Stimulated activated CD8-positive, alpha-beta memory T cell treated with anti-CD3 and anti-CD28 coated beads, Interleukin-4, amount 100 ng/mL, for 48 hours (primary cell): ENCODE measurements at regions not wholly inside any gene's neighbourhood (a gene's known extent, or its start where the extent isn't known, plus 50 kb on each side); places are given as distances from the start of the nearest gene placed in this dataset.

Experiments
- DNase-seq: peaks from one replicate; pipeline ENCODE4 v3.0.0-alpha.2; 2020

DNA sequence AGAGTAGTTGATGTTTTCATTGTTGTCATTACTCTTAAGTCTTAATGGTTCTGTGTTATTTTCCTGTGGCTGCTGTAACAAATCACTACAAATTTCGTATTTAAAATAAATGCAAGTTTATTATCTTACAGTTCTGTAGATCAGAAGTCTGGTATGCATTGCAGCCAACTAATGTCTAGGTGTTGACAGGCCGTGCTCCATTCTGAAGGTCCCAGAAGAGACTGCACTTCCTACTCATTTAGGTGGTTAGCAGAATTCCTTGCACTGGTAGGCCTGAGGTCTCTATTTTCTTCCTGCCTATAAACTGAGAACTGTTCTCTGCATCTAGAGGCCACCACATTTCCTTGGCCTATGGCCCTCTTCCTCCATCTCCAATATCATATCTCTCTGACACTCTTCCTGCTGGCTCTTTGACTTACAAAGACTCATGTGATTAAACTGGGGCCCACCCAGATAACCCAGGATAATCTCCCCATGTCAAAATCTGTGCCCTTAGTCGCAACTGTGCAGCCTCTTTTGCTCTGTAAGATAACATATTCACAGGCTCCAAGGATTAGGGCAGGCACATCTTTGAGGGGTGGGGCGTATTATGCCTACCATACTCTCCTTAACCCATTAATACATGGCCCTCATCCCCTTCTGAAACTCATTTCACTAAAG, 468.4 kb downstream of the FOXO1 start:
- no peak for DNase-seq

DNA sequence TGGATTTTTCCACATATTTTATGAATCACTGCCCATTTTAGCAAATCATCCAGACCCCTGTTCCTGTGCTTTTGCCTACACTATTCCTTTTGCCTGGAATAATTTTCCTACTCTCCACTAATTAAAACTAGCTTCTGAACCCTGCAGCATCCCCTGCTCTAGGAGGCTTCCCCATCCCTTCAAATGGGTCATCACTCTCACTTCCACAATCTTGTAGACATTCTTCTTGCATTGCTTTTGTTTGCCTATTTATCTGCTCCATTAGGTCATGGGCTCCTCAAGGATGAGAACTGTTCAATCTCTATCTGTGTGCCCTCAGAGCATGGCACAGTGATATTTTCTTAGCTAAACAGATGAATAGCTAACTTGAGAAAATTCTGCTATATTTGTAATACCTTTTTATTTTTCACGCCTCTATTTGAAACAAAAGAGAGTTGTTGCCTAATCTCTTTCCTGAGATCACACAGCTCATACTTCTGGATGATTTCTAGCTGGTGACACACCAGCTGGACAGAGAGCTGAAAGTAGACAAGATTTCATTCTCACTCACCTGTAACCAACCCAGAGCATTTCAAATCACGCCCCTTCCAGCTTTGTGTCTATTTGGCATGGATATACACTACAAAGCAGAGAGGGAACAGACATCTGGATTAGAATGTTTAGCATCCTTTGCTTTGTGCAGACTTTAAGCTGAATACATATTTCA, 466.0 kb downstream of the FOXO1 start:
- no peak for DNase-seq

DNA sequence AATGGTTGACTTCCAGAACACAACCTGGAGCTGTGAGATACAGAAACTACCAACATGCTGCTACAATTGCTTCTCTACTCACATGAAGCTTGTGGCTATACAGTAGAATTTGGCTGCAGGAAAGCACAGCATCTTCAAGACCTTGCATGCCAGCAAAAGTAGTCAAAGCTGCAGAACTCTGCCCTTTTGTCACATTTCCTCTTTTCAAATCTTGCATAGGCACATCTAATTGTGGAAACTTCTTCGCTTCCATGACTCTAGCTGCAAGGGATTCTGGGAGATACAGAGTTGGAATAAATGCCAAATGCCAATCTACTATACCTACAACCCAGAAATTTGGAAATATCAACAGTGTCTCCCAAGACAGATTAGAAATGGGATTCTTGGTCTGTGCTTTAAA, 462.2 kb downstream of the FOXO1 start:
- DNase-seq, result no peak

DNA sequence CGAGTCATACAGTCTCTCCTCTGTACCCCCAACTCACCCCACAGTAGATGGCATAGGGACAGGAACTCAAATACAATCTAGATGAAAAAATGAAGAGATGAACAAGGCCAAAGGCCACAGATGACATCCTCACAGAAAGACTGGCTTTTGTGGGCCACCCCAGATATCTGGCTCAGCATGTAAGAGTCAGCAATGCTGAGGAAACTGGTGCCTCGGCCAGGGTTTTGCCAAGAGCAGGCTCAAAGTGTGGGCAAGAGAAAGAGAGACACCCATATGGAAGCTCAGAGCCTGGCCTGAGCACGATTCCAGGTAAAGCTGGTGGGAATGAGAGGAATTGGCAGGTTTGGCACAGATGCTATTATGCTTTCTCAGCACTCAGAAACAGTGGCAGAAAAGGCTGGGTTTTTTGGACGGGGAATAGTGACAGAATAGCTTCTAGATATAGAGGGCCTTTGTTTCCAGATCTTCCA, 460.6 kb downstream of the FOXO1 start:
- peak; percentile 40 for DNase-seq

DNA sequence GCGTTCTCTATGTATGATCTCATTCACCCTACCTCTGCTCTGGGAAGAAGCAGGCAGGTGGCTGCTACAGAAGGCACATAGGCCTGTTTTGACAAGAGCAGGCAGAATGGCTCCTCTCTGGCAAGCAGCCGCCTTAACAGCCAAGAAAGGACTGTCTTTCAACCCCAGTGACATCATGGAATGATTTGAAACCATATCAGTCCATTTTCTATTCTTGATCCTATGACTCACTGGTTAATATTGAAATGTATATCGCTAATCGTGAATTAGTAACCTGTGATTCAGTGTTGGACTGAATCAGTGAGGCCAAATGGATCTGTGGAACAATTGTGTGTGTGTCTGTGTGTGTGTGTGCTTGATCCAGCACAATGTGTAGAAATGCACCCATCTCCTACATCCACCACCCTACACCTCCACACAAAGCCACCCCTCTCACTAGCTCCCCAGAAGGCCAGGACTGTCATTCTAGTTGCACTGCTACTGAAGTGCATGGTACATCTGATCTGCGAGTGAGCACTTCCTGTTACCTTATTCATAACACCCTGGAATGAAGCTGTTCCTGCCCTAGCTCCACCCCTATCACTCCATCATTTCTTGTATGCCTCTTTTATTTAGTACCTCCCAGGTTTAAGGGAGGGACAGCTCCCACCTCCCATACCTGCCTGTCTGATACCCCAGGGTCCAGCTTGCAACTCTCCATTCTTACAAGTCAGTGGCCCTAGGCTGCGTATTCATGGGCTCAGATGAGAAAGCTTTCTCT, 460.0 kb downstream of the FOXO1 start:
- DNase-seq, result peak; percentile 61

DNA sequence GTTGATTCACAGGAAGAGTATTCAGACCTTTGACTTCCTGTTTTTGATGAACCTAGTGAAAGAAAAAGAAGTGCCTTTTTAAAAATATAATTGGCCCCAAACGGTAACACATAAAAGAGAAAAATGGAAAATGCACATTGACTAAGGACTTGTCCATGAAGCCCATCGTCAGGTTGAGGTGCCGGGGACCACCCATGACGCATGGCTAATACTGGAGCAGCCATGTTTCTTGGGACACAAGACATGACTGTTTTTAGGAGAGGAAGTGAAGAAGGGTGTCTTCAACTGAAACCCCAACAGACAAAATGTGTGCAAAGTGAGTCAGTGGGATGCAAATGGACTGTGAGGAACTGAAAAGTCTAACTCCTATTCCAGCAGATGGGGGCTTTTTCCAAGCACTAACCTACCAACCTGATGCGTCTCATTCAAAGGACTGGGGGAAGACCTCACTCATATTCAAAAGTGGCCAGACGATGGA, 459.4 kb downstream of the FOXO1 start:
- DNase-seq, result peak; percentile 51

DNA sequence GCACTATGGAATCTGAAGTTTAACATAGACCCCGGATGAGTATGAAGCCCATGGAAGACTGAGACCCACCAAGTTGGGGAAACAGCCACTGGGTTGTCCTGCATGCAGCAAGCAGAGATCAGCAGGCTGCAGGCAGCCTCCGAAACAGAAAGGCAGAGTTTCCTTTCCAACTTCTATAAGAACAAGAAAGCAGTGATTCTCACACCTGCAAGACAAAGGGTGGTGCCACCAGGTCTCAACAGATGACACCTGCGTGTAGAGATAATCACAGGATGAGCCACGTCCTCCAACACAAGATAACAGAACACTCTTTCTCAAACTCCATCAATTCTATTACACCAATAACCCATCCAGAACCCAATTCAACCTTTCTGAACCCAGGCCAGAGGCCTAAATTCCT, 457.9 kb downstream of the FOXO1 start:
- no peak for DNase-seq

DNA sequence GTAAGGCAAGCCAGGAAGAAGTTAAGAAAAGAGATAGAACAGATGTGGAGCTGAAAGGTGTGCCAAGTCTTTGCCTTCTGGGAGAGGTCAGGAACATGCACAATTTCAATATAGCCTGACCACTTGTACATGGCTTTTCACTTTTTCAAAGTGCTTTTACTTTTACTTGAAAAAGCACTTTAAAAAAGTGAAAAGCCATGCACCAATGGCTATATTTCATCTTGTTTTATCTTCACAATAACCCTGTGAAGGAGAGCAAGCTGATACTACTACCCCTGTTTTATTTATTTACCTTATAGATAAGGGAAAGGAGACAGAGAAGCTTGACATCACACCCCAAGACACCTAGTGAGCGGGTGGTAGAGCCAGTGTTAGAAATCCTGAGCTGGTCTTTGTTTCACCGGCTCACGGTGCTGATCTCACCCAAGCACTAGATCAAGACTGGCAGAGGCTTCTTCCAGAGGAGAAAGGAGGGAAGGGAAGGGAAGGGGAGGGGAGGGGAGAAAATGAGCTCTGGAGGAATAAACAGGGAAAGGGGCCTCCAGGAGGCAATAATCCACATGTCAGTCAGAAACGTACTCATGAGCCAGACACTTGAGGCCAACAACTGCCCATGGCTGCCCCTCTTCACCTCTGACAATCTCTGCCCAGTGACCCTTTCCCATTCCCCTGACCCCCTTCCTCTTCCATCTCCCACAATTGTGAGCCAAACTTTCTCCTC, 455.4 kb downstream of the FOXO1 start:
- no peak for DNase-seq

DNA sequence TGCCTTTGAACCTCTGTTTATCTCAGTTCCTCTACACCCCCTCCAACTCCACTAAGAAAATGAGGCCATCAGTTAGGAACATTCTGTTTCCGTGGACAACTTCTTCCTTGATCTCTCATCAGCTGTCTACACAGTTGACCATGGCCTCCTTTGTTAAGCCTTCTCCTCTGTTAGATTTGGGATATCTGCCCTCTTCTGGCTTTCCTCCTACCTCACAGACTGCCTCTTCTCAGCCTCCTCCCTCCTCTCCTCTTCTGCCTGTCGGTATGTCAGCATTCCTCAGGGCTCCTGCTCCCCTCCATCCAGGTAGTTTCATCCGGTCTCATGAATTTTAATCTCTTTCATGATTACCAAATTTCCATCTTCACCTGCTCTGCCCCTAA, 454.9 kb downstream of the FOXO1 start:
- no peak for DNase-seq

DNA sequence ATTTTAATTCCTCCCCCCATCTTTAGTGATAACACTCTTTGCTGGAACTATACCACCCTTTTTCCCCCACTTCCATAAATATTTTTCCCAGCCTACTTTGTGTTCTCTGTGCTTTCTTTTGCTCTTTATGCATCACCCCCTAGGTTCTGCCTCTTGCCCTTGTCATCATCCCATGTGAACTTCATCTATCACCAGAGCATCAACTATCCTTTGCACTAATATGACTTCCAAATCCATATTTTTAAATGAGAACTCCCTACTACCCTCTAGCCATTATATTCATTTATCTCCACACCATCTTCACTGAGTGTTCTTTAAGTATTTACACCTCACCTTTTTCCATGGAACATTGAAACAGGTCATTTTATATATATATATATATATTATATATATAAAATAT, 452.7 kb downstream of the FOXO1 start:
- no peak for DNase-seq

DNA sequence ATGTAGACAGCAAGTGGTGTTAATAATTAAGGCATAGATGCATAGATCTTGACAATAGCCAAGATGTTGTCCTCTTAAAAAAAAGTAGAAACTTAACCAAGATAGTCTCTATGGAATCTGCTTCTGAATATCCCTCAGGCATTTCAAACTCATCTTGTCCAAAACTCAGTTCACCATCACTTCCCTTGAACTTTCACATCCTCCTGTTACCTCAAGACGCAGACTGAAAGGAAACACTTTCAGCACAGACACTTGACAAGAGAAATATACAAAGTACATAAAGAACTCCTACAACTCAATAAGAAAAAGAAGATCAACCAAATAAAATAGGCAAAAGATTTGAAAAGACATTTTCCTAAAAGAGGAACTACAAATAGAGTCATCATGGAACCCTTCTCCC, 451.1 kb downstream of the FOXO1 start:
- DNase-seq, result no peak

DNA sequence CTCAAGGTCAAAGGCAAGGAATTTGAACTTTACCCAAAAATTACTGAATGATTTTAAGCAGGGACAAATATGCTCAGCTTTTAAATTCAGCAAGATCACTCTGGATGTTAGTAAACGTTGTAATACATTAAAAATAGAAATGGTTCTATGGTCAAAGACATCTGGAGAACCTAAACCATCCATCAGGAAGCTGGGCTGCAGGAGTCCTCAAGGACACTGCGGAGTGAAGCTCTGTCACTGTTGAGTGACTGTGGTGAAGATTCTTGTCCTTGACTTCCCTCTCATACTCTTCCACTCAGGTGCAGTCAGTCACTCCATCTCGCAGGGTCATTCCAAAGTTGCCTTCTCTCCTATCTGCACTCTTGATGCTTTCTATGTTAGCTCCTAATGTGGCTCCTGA, 450.7 kb downstream of the FOXO1 start:
- DNase-seq, result no peak

DNA sequence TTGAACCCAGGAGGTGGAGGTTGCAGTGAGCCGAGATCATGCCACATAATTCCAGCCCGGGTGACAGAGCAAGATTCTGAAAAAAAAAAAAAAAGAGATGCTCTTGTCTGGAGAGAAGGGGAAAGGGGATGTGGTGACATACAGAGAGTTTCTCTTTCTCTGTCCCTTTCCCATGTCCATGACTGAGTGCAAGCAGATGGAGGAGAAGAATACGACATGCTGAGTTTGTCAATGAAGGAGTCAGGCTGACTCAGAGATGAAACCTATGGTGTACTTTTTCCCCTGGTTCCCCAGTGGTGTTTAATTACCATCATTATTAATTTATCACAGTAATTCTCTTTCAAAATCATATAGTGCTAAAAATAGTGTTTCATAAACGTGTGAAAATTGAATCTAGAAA, 448.8 kb downstream of the FOXO1 start:
- no peak for DNase-seq

DNA sequence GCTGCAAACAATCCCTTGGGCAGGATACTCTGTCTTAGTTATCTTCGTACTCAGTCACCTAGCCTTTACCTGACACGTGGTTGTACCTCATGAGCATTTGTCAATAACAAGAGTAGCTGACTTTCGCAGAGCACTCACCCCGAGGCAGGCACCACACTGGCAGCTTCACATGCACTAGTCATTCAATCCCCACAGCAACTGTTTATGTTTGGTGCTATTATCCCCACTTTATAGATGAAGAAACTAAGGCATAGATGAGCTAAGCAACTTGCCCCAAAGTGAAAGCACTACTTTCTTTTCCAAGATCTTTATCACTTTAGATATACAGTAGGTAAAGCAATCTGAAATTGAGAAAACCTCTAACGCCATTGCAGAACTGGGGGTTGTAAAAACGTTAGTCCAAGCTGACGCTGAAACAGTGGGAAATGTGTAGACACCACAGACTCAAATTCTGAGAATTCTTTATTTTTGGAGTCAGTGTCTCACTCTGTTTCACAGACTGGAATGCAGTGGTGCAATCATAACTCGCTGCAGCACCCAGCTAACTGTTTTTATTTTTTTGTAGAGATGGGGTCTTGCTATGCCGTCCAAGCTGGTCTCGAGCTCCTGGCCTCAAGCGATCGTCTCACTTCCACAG, 446.0 kb downstream of the FOXO1 start:
- DNase-seq, result peak; percentile 59

DNA sequence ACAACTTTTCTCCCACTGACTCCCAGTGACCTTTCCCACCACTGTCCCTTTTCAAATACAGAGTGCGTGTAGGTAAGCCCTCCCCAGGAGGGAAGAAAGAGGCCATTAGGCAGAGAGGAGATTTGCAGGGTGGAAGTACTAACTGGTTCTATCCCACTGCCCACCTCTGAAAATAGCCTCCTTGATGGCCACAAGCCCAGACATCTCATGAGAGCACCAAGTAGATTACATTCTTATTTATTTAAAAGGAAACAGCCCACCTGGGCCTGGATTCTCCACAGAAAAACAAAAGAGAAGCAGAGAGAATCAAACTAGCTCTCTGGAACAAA, 445.3 kb downstream of the FOXO1 start:
- DNase-seq, result no peak

DNA sequence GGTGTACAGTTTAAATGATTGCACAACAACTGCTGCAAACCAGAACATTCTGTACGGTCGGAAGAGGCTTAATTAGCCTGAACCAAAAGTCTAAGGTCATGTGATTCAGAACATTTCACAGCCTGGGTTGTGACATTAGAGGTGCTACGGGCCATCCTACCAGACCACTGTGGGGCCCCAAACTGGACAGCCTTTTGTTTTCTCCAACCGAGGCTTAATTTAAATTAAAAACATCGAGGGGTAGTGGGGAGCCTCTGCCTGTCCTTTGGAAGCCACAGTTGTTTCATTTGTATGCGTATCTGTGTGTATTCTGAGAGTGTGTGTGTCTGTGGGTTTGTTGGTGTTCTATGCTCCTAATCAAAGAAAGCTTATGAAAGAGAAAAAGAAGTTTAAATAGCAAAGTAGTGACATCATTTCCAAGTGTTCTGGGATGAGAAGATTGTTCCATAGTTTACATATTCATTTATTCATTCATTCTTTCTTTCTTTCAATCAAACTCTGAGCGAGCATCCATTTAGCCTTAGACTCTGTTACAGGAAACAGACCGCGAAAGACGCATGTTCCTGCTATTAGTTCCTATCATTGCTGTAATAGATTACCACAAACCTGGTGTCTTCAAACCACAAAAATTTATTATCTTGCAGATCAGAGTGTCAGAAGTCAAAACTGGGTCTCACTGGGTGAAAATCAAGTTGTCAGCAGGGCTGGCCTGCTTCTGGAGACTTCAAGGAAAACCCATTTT, 444.8 kb downstream of the FOXO1 start:
- DNase-seq, result peak; percentile 45

DNA sequence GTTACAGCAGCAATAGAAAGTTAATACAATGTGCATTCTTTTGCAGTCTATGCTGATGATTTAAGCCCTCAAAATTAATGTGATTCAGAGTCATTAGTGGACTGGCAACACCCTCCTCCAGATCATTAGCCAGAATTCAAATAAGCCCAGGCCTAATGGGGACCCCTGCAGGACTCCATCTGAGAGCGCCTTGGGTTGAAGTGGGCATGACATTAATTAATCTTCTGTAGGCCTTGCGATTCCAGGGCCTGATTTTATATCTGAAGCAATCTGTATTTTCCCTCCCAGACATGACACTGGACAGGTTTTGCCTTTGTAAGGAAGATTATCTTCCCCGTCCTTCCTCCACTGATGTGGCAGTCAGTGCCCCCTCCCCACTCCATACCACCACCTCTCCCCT, 442.9 kb downstream of the FOXO1 start:
- no peak for DNase-seq

DNA sequence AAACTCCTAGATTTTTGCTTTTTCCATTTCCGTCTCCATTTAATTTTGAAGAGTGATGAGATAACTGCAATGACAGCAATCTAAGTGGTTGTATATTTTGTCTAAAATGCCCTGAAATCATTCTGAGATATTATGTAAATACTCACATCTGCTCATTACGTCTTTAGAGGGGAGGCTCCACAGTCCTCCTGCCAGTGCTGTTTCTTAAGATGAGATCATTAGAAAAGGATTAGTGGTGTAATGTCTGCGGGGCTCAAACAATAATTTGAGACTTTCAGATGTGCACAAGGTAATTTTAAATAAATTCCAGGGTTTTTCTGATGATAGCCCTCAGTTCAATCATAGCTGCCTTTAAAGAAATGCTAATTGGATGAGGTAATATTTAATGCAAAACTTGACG, 437.9 kb downstream of the FOXO1 start:
- no peak for DNase-seq

DNA sequence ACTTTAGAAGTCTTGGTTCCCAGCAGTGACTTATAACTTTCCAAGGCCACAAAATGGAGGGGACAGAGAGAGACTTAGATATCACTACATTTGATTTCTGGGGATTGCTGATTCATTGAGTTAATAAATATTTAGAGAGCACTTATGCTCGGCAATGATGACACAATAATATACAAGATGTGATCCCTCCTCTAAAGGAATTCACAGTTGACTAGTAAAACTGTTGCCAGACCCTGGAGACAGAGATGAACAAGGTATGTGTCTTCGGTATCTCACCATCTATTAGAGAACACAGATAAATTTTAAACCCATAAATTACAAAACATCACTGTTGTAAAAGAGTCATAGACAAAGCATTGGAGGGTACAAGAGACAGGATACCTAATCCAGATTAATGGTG, 437.5 kb downstream of the FOXO1 start:
- DNase-seq, result no peak

DNA sequence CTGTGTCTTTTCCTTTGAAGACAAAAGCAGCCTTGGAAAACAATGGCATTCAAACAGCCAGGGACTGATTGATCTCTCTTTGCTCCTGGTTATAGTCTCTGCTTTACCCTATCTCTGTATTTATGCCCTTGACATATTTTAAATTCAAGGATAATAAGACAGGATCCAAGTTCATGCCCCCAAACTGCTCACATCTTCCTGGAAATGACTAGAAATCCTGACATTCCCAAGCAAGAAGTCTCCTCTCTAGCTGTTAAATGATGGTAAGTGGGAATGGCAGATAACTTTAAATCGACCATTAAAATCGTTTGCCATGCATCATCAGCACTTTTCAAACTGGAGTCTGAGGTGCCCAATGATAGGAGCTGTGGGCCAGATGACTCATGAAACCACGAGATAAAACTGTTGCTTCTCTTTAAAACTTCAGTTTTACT, 435.6 kb downstream of the FOXO1 start:
- DNase-seq, result no peak

DNA sequence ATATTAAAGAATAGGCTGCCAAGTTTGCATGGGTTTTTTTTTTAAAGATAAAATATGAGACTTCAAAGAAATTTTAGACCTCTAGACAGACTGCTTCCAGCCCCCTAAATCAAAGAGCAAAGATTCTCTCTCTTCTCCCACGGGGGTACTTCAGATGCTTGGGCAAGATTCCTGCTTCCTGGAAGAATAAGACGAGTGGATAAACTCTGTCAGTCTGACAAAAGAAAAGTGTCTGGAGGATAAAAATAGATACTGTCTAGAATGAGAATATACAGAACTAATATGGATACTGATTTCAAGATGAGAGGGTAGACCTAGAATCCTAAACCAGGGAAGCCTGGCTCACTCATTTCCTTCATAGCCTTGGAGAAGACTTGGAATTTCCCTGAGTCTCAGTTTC, 435.1 kb downstream of the FOXO1 start:
- DNase-seq, result no peak

DNA sequence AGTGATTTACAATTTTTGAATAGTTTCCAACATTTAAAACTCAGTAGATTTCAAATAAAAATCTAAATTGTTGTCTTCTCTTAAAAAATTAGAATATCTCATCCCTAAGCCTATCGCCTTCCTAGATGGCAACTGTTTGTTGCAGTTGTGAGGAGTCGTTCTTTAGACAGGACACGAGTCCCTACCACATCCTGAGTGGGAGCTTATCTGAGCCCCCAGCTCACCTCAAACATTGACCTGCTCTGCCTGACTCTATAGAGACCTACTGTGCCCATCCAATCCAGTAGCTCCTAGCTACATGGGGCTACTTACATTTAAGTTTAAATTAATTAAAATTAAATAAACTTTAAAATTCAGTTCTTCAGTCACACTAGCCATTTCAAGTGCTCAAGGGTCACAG, 434.7 kb downstream of the FOXO1 start:
- DNase-seq, result no peak
